ENCODE measurements at regions not wholly inside any gene's neighbourhood (a gene's known extent, or its start where the extent isn't known, plus 50 kb on each side); places are given as distances from the start of the nearest gene placed in this dataset.

GRCh38 chr12:115541891-115542421 lies 735.5 kb downstream of the MED13L start:
- no peak for TF ChIP-seq POLR2A (IDR thresholded peaks at IDR 0.05; ENCODE audit: low read depth, low read length)
- FAIRE-seq: no peak

GRCh38 chr12:115528466-115528865 lies 749.0 kb downstream of the MED13L start:
- no peak for TF ChIP-seq POLR2A (IDR thresholded peaks at IDR 0.05; ENCODE audit: low read depth, low read length)
- FAIRE-seq (no peak), DNase-seq (ENCODE audit: insufficient read length, low spot score) (no peak)

More at GRCh38 chr12:115541891-115542421, 735.5 kb downstream of the MED13L start:
- no peak for DNase-seq (ENCODE audit: insufficient read length, low spot score)

- DNase-seq (ENCODE audit: insufficient read length, low spot score): no peak
- no peak for TF ChIP-seq POLR2A (IDR thresholded peaks at IDR 0.05; ENCODE audit: low read depth, low read length)
- no peak for FAIRE-seq
Measured at GRCh38 chr12:115521771-115522409, 755.6 kb downstream of the MED13L start.

- DNase-seq (ENCODE audit: insufficient read length, low spot score) (no peak), FAIRE-seq (no peak)
- TF ChIP-seq POLR2A (IDR thresholded peaks at IDR 0.05; ENCODE audit: low read depth, low read length): no peak
Measured at GRCh38 chr12:115519887-115520286, 757.6 kb downstream of the MED13L start.

- no peak for DNase-seq (ENCODE audit: insufficient read length, low spot score)
- no peak for FAIRE-seq
- no peak for TF ChIP-seq POLR2A (IDR thresholded peaks at IDR 0.05; ENCODE audit: low read depth, low read length)
Measured at GRCh38 chr12:115519359-115519758, 758.1 kb downstream of the MED13L start.

- no peak for DNase-seq (ENCODE audit: insufficient read length, low spot score)
- no peak for FAIRE-seq
- TF ChIP-seq POLR2A (IDR thresholded peaks at IDR 0.05; ENCODE audit: low read depth, low read length): no peak
Measured at GRCh38 chr12:115517913-115518312, 759.6 kb downstream of the MED13L start.

- FAIRE-seq (no peak), DNase-seq (ENCODE audit: insufficient read length, low spot score) (no peak)
- TF ChIP-seq POLR2A (IDR thresholded peaks at IDR 0.05; ENCODE audit: low read depth, low read length): no peak
Measured at GRCh38 chr12:115511986-115512711, 765.3 kb downstream of the MED13L start.

GRCh38 chr12:115511305-115511704 lies 766.2 kb downstream of the MED13L start:
- DNase-seq (ENCODE audit: insufficient read length, low spot score): no peak
- TF ChIP-seq POLR2A (IDR thresholded peaks at IDR 0.05; ENCODE audit: low read depth, low read length): no peak
- FAIRE-seq: no peak

GRCh38 chr12:115508990-115509389 lies 768.5 kb downstream of the MED13L start:
- no peak for DNase-seq (ENCODE audit: insufficient read length, low spot score)
- TF ChIP-seq POLR2A (IDR thresholded peaks at IDR 0.05; ENCODE audit: low read depth, low read length): no peak
- no peak for FAIRE-seq

GRCh38 chr12:115507951-115508722 lies 769.4 kb downstream of the MED13L start:
- no peak for FAIRE-seq
- DNase-seq (ENCODE audit: insufficient read length, low spot score): no peak
- no peak for TF ChIP-seq POLR2A (IDR thresholded peaks at IDR 0.05; ENCODE audit: low read depth, low read length)

- FAIRE-seq (no peak), DNase-seq (ENCODE audit: insufficient read length, low spot score) (no peak)
- no peak for TF ChIP-seq POLR2A (IDR thresholded peaks at IDR 0.05; ENCODE audit: low read depth, low read length)
Measured at GRCh38 chr12:115507560-115507889, 770.0 kb downstream of the MED13L start.

- FAIRE-seq (no peak), DNase-seq (ENCODE audit: insufficient read length, low spot score) (no peak)
- no peak for TF ChIP-seq POLR2A (IDR thresholded peaks at IDR 0.05; ENCODE audit: low read depth, low read length)
Measured at GRCh38 chr12:115506822-115507559, 770.5 kb downstream of the MED13L start.

All from H54 (cell line).